ENCODE measurements at regions not wholly inside any gene's neighbourhood (a gene's known extent, or its start where the extent isn't known, plus 50 kb on each side); places are given as distances from the start of the nearest gene placed in this dataset.
"Not testable (repeated sequence)": the region's sequence is repeated elsewhere in the genome, so short reads cannot be mapped to it uniquely, and the experiment has no call there.

- no peak for DNase-seq (ENCODE audit: low read depth)
- no peaks in the 10 kb centered on the region for H3K36me3 ChIP-seq (ENCODE audit: control insufficient read depth, insufficient read depth, low read length, severe bottlenecking)
- no peak overlapping the region for H3K9ac ChIP-seq (ENCODE audit: low read length)
- H3K4me1 ChIP-seq (ENCODE audit: control insufficient read depth, insufficient read depth, low read length) = no peaks in the 10 kb centered on the region
- no peaks in the 10 kb centered on the region for H3K27me3 ChIP-seq (replicated peaks; ENCODE audit: control insufficient read depth, insufficient read depth, low read length)
- H3K9me3 ChIP-seq (ENCODE audit: control insufficient read depth, low read length) = no peaks in the 10 kb centered on the region
- no peak overlapping the region for H3K4me3 ChIP-seq (ENCODE audit: low read length)
Observed at GRCh38 chrX:28205126-28205525, 223.9 kb upstream of the DCAF8L1 start.

GRCh38 chrX:28189011-28189410 is 207.8 kb upstream of the DCAF8L1 start:
- H3K4me3 ChIP-seq (ENCODE audit: low read length) = no peak overlapping the region
- H3K27me3 ChIP-seq (replicated peaks; ENCODE audit: control insufficient read depth, insufficient read depth, low read length) = no peaks in the 10 kb centered on the region
- H3K9me3 ChIP-seq (ENCODE audit: control insufficient read depth, low read length) = no peaks in the 10 kb centered on the region
- H3K4me1 ChIP-seq (ENCODE audit: control insufficient read depth, insufficient read depth, low read length) = no peaks in the 10 kb centered on the region
- peak; percentile 4 for DNase-seq (ENCODE audit: low read depth)
- H3K36me3 ChIP-seq (ENCODE audit: control insufficient read depth, insufficient read depth, low read length, severe bottlenecking) = no peaks in the 10 kb centered on the region
- H3K9ac ChIP-seq (ENCODE audit: low read length) = no peak overlapping the region

DNA sequence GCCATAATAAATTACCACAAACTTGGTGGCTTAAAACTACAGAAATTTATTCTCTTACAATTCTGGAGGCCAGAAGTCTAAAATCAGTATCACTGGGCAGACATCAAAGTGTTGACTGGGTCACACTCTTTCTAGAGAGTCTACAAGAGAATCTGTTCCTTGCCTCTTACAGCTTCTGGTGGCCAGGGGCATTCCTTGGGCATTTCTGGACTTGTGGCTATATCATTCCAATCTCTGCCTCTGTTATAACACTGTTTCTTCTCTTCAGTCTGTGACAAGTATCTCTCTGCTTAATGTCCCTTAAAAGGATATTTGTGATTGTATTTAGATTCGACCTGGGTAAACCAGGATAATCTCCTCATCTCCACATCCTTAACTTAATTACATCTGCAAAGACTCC is 207.3 kb upstream of the DCAF8L1 start:
- no peak for DNase-seq (ENCODE audit: low read depth)
- Histone ChIP-seq H3K9me3 (ENCODE audit: control insufficient read depth, low read length) (no peaks in the 10 kb centered on the region), H3K4me3 (ENCODE audit: low read length) (no peak overlapping the region), H3K36me3 (ENCODE audit: control insufficient read depth, insufficient read depth, low read length, severe bottlenecking) (no peaks in the 10 kb centered on the region), H3K9ac (ENCODE audit: low read length) (no peak overlapping the region), H3K27me3 (replicated peaks; ENCODE audit: control insufficient read depth, insufficient read depth, low read length) (no peaks in the 10 kb centered on the region), H3K4me1 (ENCODE audit: control insufficient read depth, insufficient read depth, low read length) (no peaks in the 10 kb centered on the region)

- H3K9ac ChIP-seq (ENCODE audit: low read length) = no peak overlapping the region
- H3K9me3 ChIP-seq (ENCODE audit: control insufficient read depth, low read length) = no peaks in the 10 kb centered on the region
- DNase-seq (ENCODE audit: low read depth) = no peak
Observed at GRCh38 chrX:28180096-28180495, 198.8 kb upstream of the DCAF8L1 start.

GRCh38 chrX:28178206-28178605 is 197.0 kb upstream of the DCAF8L1 start:
- H3K27me3 ChIP-seq (replicated peaks; ENCODE audit: control insufficient read depth, insufficient read depth, low read length) = no peaks in the 10 kb centered on the region
- H3K4me1 ChIP-seq (ENCODE audit: control insufficient read depth, insufficient read depth, low read length) = no peaks in the 10 kb centered on the region
- H3K4me3 ChIP-seq (ENCODE audit: low read length) = no peak overlapping the region
- H3K36me3 ChIP-seq (ENCODE audit: control insufficient read depth, insufficient read depth, low read length, severe bottlenecking) = no peaks in the 10 kb centered on the region
- DNase-seq (ENCODE audit: low read depth) = no peak
- H3K9ac ChIP-seq (ENCODE audit: low read length) = no peak overlapping the region
- no peaks in the 10 kb centered on the region for H3K9me3 ChIP-seq (ENCODE audit: control insufficient read depth, low read length)

More at GRCh38 chrX:28180096-28180495, 198.8 kb upstream of the DCAF8L1 start:
- no peak overlapping the region for H3K4me3 ChIP-seq (ENCODE audit: low read length)
- H3K4me1 ChIP-seq (ENCODE audit: control insufficient read depth, insufficient read depth, low read length) = no peaks in the 10 kb centered on the region
- H3K27me3 ChIP-seq (replicated peaks; ENCODE audit: control insufficient read depth, insufficient read depth, low read length) = no peaks in the 10 kb centered on the region
- no peaks in the 10 kb centered on the region for H3K36me3 ChIP-seq (ENCODE audit: control insufficient read depth, insufficient read depth, low read length, severe bottlenecking)

GRCh38 chrX:28177202-28177601 is 196.0 kb upstream of the DCAF8L1 start:
- no peak for DNase-seq (ENCODE audit: low read depth)

DNA sequence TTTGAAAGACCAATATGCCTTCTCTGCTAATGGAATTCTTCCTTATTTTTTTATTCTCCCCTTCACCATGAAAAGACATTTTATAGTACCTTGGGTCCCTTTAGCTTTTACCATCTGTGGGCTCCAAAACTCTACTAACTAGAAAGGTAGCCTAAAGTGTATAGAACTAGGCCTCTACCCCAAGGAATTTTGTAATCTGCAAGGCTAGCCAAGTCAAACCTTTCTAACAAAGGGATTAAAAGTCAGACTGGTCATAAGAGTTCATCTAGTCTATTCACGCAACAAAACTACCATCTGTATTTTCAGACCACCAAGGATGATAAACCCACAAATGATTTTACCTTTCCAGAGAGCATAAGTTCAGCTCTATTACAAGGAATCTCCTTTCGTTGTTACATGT is 189.5 kb upstream of the DCAF8L1 start:
- H3K27me3 ChIP-seq (replicated peaks; ENCODE audit: control insufficient read depth, insufficient read depth, low read length) = no peaks in the 10 kb centered on the region
- H3K36me3 ChIP-seq (ENCODE audit: control insufficient read depth, insufficient read depth, low read length, severe bottlenecking) = no peaks in the 10 kb centered on the region
- no peak for DNase-seq (ENCODE audit: low read depth)
- H3K9me3 ChIP-seq (ENCODE audit: control insufficient read depth, low read length) = no peaks in the 10 kb centered on the region
- no peak overlapping the region for H3K4me3 ChIP-seq (ENCODE audit: low read length)
- H3K4me1 ChIP-seq (ENCODE audit: control insufficient read depth, insufficient read depth, low read length) = no peaks in the 10 kb centered on the region
- H3K9ac ChIP-seq (ENCODE audit: low read length) = no peak overlapping the region

More at GRCh38 chrX:28177202-28177601, 196.0 kb upstream of the DCAF8L1 start:
- Histone ChIP-seq H3K9me3 (ENCODE audit: control insufficient read depth, low read length) (no peaks in the 10 kb centered on the region), H3K9ac (ENCODE audit: low read length) (no peak overlapping the region), H3K4me3 (ENCODE audit: low read length) (no peak overlapping the region), H3K4me1 (ENCODE audit: control insufficient read depth, insufficient read depth, low read length) (no peaks in the 10 kb centered on the region), H3K27me3 (replicated peaks; ENCODE audit: control insufficient read depth, insufficient read depth, low read length) (no peaks in the 10 kb centered on the region), H3K36me3 (ENCODE audit: control insufficient read depth, insufficient read depth, low read length, severe bottlenecking) (no peaks in the 10 kb centered on the region)

GRCh38 chrX:28158019-28158777 is 176.9 kb upstream of the DCAF8L1 start:
- Histone ChIP-seq H3K27me3 (replicated peaks; ENCODE audit: control insufficient read depth, insufficient read depth, low read length) (no peaks in the 10 kb centered on the region), H3K36me3 (ENCODE audit: control insufficient read depth, insufficient read depth, low read length, severe bottlenecking) (no peaks in the 10 kb centered on the region), H3K9me3 (ENCODE audit: control insufficient read depth, low read length) (no peaks in the 10 kb centered on the region), H3K4me1 (ENCODE audit: control insufficient read depth, insufficient read depth, low read length) (no peaks in the 10 kb centered on the region), H3K4me3 (ENCODE audit: low read length) (no peak overlapping the region), H3K9ac (ENCODE audit: low read length) (no peak overlapping the region)
- DNase-seq (ENCODE audit: low read depth) = no peak

- not testable (repeated sequence) for H3K9me3 ChIP-seq (ENCODE audit: control insufficient read depth, low read length); H3K4me1 ChIP-seq (ENCODE audit: control insufficient read depth, insufficient read depth, low read length); H3K9ac ChIP-seq (ENCODE audit: low read length); H3K36me3 ChIP-seq (ENCODE audit: control insufficient read depth, insufficient read depth, low read length, severe bottlenecking); DNase-seq (ENCODE audit: low read depth); H3K27me3 ChIP-seq (replicated peaks; ENCODE audit: control insufficient read depth, insufficient read depth, low read length); H3K4me3 ChIP-seq (ENCODE audit: low read length)
Observed at GRCh38 chrX:28152263-28152662, 171.0 kb upstream of the DCAF8L1 start.

- DNase-seq (ENCODE audit: low read depth) = no peak
- Histone ChIP-seq H3K9ac (ENCODE audit: low read length) (no peak overlapping the region), H3K36me3 (ENCODE audit: control insufficient read depth, insufficient read depth, low read length, severe bottlenecking) (no peaks in the 10 kb centered on the region), H3K27me3 (replicated peaks; ENCODE audit: control insufficient read depth, insufficient read depth, low read length) (no peaks in the 10 kb centered on the region), H3K4me3 (ENCODE audit: low read length) (no peak overlapping the region), H3K9me3 (ENCODE audit: control insufficient read depth, low read length) (no peaks in the 10 kb centered on the region), H3K4me1 (ENCODE audit: control insufficient read depth, insufficient read depth, low read length) (peaks cover 8% of the 10 kb centered on the region)
Observed at GRCh38 chrX:28135378-28136047, 154.3 kb upstream of the DCAF8L1 start.

GRCh38 chrX:28133763-28134162 is 152.5 kb upstream of the DCAF8L1 start:
- Histone ChIP-seq H3K9ac (ENCODE audit: low read length) (no peak overlapping the region), H3K4me1 (ENCODE audit: control insufficient read depth, insufficient read depth, low read length) (peaks cover 8% of the 10 kb centered on the region), H3K9me3 (ENCODE audit: control insufficient read depth, low read length) (no peaks in the 10 kb centered on the region), H3K36me3 (ENCODE audit: control insufficient read depth, insufficient read depth, low read length, severe bottlenecking) (no peaks in the 10 kb centered on the region), H3K4me3 (ENCODE audit: low read length) (no peak overlapping the region), H3K27me3 (replicated peaks; ENCODE audit: control insufficient read depth, insufficient read depth, low read length) (no peaks in the 10 kb centered on the region)
- DNase-seq (ENCODE audit: low read depth) = no peak

Data from adipocyte (in vitro differentiated cells).